Activated CD4-positive, alpha-beta memory T cell treated with anti-CD3 and anti-CD28 coated beads for 36 hours (primary cell): ENCODE measurements at regions not wholly inside any gene's neighbourhood (a gene's known extent, or its start where the extent isn't known, plus 50 kb on each side); places are given as distances from the start of the nearest gene placed in this dataset.

ENCODE experiments used
- CTCF ChIA-PET: fragments of 350-600 bp; sonication (Branson Sonifier 250); formaldehyde crosslinking; loops from one replicate; lab custom pipeline; 2021; ENCODE audit warnings: antibody characterized with exemption, inconsistent platforms; lab: Charles Lee
- POLR2A ChIA-PET: fragments of 350-600 bp; sonication (Branson Sonifier 250); formaldehyde crosslinking; loops from one replicate; lab custom pipeline; 2021; ENCODE audit warnings: antibody characterized with exemption; lab: Charles Lee
- DNase-seq: peaks from one replicate; pipeline ENCODE4 v3.0.0-alpha.2; 2020
- H3K27ac Mint-ChIP-seq: one replicate; pipeline ENCODE4 v1.8.0; 2021; ENCODE audit warnings: mixed read lengths
- H3K27me3 Mint-ChIP-seq: one replicate; pipeline ENCODE4 v1.8.0; 2021; ENCODE audit warnings: mixed read lengths
- H3K36me3 Mint-ChIP-seq: one replicate; pipeline ENCODE4 v1.8.0; 2021; ENCODE audit warnings: mixed read lengths
- H3K4me1 Mint-ChIP-seq: one replicate; pipeline ENCODE4 v1.8.0; 2021; ENCODE audit warnings: low read depth, mixed read lengths
- H3K4me3 Mint-ChIP-seq: one replicate; pipeline ENCODE4 v1.8.0; 2021; ENCODE audit warnings: mild to moderate bottlenecking, mixed read lengths
- H3K9me3 Mint-ChIP-seq: one replicate; pipeline ENCODE4 v1.8.0; 2021; ENCODE audit warnings: mixed read lengths
- intact Hi-C: fragments of 100-400 bp; cut with micrococcal nuclease; formaldehyde crosslinking; loops from one replicate; pipeline ENCODE4 v1.15.1; 2023

DNA sequence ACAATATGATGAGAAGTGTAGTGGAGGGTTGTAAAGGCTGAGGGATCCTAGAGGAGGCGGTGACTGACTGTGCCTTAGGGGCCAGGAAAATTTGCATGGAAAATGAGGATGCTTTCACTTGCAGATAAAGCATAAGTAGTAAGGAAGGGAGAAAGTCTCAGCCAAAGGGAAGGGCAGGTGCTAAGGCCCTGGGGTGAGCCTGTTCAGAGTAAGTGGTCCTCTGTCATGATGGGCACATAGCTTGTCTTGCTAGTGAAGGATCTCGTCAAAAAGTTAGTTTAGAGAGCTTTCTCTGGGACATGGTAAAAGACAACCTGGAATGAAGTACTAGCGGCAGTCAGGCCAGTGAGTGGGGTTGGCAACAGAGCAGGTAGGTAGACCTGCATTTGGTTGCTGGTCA is 75.4 kb upstream of the CPLX2 start:
- H3K27ac Mint-ChIP-seq, result peak overlapping the region; percentile 2
- POLR2A ChIA-PET, result no interaction called here
- DNase-seq, result no peak
- H3K36me3 Mint-ChIP-seq, result peaks cover 2% of the 10 kb centered on the region
- peaks cover 10% of the 10 kb centered on the region for H3K4me1 Mint-ChIP-seq
- CTCF ChIA-PET, result interaction anchor here (1.5 to 1.6 kb wide), 3 partner anchors 66 to 95 kb away, joined by 4 to 7 read pairs (median 4); no protein-coding TSS in a partner anchor
- intact Hi-C loops, result loop anchor here (2.0 kb wide), 1 partner anchor 75 kb away; the partner anchor contains the start of gene CPLX2
- H3K9me3 Mint-ChIP-seq, result no peaks in the 10 kb centered on the region
- peaks cover 60% of the 10 kb centered on the region for H3K27me3 Mint-ChIP-seq
- H3K4me3 Mint-ChIP-seq, result no peak overlapping the region

DNA sequence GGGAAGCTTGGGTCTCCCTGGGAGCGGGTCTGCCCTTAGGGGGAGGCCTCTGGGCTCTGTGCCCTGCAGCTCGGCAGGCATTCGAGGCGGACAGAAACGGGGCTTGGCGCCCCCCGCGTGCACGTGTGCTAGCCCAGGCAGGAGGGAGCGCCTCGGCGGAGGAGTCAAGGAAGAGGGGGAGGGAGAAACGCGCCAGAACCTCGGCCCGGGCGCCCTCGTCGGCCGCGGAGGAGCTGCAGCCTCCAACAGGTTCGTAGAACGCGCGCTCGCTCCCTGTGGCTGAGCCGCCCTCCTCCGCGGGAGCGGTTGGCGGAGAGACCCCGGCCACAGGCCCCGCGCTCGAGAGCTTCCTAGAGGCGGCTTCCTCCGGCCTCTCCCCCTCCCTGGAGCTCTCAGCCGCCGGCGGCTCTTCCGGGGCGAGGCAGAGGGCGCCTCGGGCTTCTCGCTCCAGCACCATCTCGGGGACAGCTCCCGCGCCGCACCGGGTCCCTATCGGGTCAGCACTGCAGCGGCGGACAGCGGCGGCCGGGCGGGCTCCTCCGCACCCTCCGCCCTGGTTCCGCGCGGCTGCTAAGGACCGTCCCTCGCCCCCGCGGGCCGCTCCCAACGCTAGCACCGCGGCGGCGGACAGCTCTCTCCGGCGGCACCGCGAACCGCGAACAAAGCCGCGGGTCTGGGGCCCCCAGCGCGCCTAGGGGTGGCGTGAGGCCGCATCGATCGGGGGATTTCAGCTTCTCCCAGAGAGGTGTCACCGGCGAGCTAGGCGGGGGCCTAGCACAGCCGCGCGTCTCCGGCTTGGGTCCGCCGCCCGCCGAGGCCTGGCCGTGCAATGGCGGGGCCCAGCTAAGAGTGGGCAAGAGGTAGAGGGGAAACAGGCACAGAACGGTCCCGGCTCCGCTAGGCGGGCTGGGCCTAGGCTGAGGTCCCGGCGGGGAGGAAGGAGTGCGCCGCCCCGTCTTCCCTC is 74.6 kb upstream of the CPLX2 start:
- no peak overlapping the region for H3K27ac Mint-ChIP-seq
- no peaks in the 10 kb centered on the region for H3K9me3 Mint-ChIP-seq
- peaks cover 10% of the 10 kb centered on the region for H3K4me1 Mint-ChIP-seq
- no peaks in the 10 kb centered on the region for H3K36me3 Mint-ChIP-seq
- ChIA-PET POLR2A (no interaction called here), CTCF (interaction anchor here (0.7 to 1.6 kb wide), 5 partner anchors 51 to 96 kb away, joined by 3 to 7 read pairs (median 4); no protein-coding TSS in a partner anchor)
- peak; percentile 90 for DNase-seq
- H3K4me3 Mint-ChIP-seq, result no peak overlapping the region
- peaks cover 65% of the 10 kb centered on the region for H3K27me3 Mint-ChIP-seq
- intact Hi-C loops, result loop anchor here (2.0 kb wide), 1 partner anchor 74 kb away; the partner anchor contains the start of gene CPLX2

GRCh38 chr5:175797521-175798038 is 73.8 kb upstream of the CPLX2 start:
- ChIA-PET CTCF (interaction anchor here (1.5 to 1.6 kb wide), 4 partner anchors 68 to 97 kb away, joined by 4 to 7 read pairs (median 4); no protein-coding TSS in a partner anchor), POLR2A (no interaction called here)
- intact Hi-C loops, result loop anchor here (2.0 kb wide), 1 partner anchor 73 kb away; the partner anchor contains the start of gene CPLX2
- peaks cover 10% of the 10 kb centered on the region for H3K4me1 Mint-ChIP-seq
- no peak overlapping the region for H3K27ac Mint-ChIP-seq
- H3K9me3 Mint-ChIP-seq, result no peaks in the 10 kb centered on the region
- no peak for DNase-seq
- H3K4me3 Mint-ChIP-seq, result no peak overlapping the region
- peaks cover 68% of the 10 kb centered on the region for H3K27me3 Mint-ChIP-seq
- no peaks in the 10 kb centered on the region for H3K36me3 Mint-ChIP-seq

GRCh38 chr5:175798626-175799025 is 72.8 kb upstream of the CPLX2 start:
- CTCF ChIA-PET, result interaction anchor here (1.0 to 1.1 kb wide), 2 partner anchors 97 to 334 kb away, joined by 3 read pairs; no protein-coding TSS in a partner anchor
- peaks cover 65% of the 10 kb centered on the region for H3K27me3 Mint-ChIP-seq
- DNase-seq, result no peak
- peaks cover 10% of the 10 kb centered on the region for H3K4me1 Mint-ChIP-seq
- POLR2A ChIA-PET, result no interaction called here
- intact Hi-C loops, result no loop called here
- no peaks in the 10 kb centered on the region for H3K9me3 Mint-ChIP-seq
- no peak overlapping the region for H3K4me3 Mint-ChIP-seq
- H3K36me3 Mint-ChIP-seq, result no peaks in the 10 kb centered on the region
- H3K27ac Mint-ChIP-seq, result no peak overlapping the region

DNA sequence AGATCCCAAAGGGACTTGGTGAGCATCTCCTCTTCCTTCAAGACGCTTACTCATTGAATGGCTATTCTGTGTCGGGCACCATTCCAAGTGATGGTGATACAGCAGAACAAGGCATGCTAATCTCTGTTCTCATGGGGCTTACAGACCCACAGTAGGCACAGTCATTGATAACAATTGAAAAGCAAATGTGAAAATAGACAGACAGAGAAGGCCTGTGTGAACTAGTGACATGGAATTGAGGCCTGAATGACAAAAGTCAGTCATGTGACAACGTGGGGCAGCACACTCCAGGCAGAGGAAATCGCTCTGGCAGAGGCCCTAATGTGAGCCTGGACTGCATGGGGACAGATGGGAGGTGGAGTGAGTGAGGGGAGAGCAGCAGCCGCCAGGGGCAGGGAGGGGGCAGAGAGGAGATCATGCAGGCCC is 70.7 kb upstream of the CPLX2 start:
- peaks cover 56% of the 10 kb centered on the region for H3K27me3 Mint-ChIP-seq
- ChIA-PET CTCF (no interaction called here), POLR2A (no interaction called here)
- no peak overlapping the region for H3K27ac Mint-ChIP-seq
- no peak overlapping the region for H3K4me3 Mint-ChIP-seq
- no peaks in the 10 kb centered on the region for H3K9me3 Mint-ChIP-seq
- no peak for DNase-seq
- intact Hi-C loops, result no loop called here
- no peaks in the 10 kb centered on the region for H3K36me3 Mint-ChIP-seq
- peaks cover 10% of the 10 kb centered on the region for H3K4me1 Mint-ChIP-seq

DNA sequence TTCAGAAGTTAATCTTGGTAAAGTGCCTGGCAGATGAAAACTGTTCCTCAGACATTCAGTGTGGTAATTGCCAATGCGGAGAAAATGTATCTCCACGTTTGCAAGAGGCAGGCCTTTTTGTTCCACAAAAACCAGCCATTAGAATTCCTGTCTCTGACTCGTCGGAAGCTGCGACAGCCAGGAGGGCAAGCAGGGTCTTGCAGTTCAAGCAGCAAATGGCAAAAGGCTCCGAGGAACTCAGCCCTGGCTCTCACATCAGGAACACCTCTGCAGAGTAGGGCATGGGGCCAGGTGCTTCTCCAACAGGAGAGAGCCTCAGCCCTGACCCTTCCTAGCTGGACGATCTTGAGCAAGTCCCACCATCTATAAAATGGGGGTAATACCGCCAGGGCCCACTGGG is 69.0 kb upstream of the CPLX2 start:
- Mint-ChIP-seq H3K9me3 (no peaks in the 10 kb centered on the region), H3K4me3 (no peak overlapping the region), H3K36me3 (no peaks in the 10 kb centered on the region), H3K4me1 (peaks cover 3% of the 10 kb centered on the region), H3K27ac (no peak overlapping the region), H3K27me3 (peaks cover 58% of the 10 kb centered on the region)
- DNase-seq, result no peak
- POLR2A ChIA-PET, result no interaction called here
- CTCF ChIA-PET, result no interaction called here
- intact Hi-C loops, result no loop called here

DNA sequence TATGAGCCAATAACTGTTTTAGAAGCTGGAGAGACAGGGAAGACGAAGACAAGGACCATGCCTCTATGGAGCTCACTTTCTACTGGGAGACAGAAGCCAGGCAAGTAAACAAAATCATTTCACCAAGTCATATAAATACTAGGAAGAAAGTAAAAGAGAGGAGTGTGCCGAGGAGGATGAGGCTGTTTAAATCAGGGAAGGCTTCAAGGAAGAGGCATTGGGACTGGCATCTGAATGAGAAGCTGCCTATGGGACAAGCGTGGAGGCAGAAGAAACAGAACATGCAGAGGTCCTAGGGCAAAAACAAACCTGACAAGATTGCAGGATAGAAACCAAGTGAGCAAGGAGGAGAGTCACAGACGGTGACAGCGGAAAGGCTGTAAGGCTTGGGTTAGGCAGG is 68.1 kb upstream of the CPLX2 start:
- peaks cover 55% of the 10 kb centered on the region for H3K27me3 Mint-ChIP-seq
- H3K4me1 Mint-ChIP-seq, result no peaks in the 10 kb centered on the region
- CTCF ChIA-PET, result no interaction called here
- H3K27ac Mint-ChIP-seq, result no peak overlapping the region
- no peak for DNase-seq
- no peaks in the 10 kb centered on the region for H3K36me3 Mint-ChIP-seq
- H3K4me3 Mint-ChIP-seq, result no peak overlapping the region
- intact Hi-C loops, result no loop called here
- no peaks in the 10 kb centered on the region for H3K9me3 Mint-ChIP-seq
- POLR2A ChIA-PET, result no interaction called here

GRCh38 chr5:175803736-175804454 is 67.5 kb upstream of the CPLX2 start:
- Mint-ChIP-seq H3K4me1 (no peaks in the 10 kb centered on the region), H3K36me3 (no peaks in the 10 kb centered on the region), H3K4me3 (no peak overlapping the region), H3K9me3 (no peaks in the 10 kb centered on the region), H3K27me3 (peaks cover 52% of the 10 kb centered on the region), H3K27ac (no peak overlapping the region)
- DNase-seq, result no peak
- intact Hi-C loops, result no loop called here
- ChIA-PET CTCF (no interaction called here), POLR2A (no interaction called here)

DNA sequence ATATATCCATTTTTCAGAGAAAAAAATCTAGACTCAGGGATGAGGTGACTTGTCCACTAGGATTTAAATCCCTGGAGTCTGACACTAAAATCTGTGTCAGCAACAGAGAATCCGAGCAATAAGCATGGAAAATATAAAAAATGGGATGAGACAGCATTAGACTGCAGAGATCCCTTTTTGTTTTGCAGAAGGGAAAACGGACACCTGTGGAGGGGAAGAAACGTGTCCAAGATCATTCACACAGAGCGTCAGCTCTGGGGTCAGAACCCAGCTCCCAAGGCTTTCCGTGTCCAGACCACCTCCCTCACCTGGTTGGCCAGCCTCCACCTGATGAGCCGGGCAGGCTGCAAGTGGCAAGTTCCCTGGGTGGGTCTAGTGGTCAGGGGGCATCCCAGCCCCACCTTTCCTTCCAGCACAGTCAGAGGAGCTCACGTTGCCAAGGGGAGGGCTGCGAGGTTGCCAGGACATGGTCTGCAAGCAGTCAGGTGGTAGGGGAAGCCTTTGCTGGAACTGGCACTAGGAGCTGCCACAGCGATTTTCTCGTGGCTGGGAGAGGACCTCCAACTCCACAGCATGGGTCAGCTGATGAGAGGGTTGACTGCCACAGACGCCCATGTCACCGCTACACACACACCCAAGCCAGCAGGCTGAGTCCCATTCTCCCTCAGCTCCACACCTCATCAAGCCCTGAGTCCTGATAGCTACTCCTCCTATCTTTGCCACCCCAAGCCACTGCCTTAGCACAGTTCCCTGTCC is 65.9 kb upstream of the CPLX2 start:
- Mint-ChIP-seq H3K36me3 (no peaks in the 10 kb centered on the region), H3K27ac (no peak overlapping the region), H3K27me3 (peaks cover 45% of the 10 kb centered on the region), H3K9me3 (no peaks in the 10 kb centered on the region), H3K4me1 (no peaks in the 10 kb centered on the region), H3K4me3 (no peak overlapping the region)
- POLR2A ChIA-PET, result no interaction called here
- intact Hi-C loops, result no loop called here
- no peak for DNase-seq
- CTCF ChIA-PET, result no interaction called here

- H3K4me1 Mint-ChIP-seq, result no peaks in the 10 kb centered on the region
- H3K36me3 Mint-ChIP-seq, result no peaks in the 10 kb centered on the region
- H3K4me3 Mint-ChIP-seq, result no peak overlapping the region
- ChIA-PET POLR2A (no interaction called here), CTCF (no interaction called here)
- H3K27ac Mint-ChIP-seq, result no peak overlapping the region
- no peaks in the 10 kb centered on the region for H3K9me3 Mint-ChIP-seq
- intact Hi-C loops, result no loop called here
- DNase-seq, result no peak
- H3K27me3 Mint-ChIP-seq, result peaks cover 36% of the 10 kb centered on the region
Observed at GRCh38 chr5:175808711-175809110, 62.7 kb upstream of the CPLX2 start.

- Mint-ChIP-seq H3K27me3 (peaks cover 33% of the 10 kb centered on the region), H3K9me3 (no peaks in the 10 kb centered on the region), H3K4me3 (no peak overlapping the region), H3K36me3 (no peaks in the 10 kb centered on the region), H3K4me1 (no peaks in the 10 kb centered on the region), H3K27ac (no peak overlapping the region)
- POLR2A ChIA-PET, result no interaction called here
- DNase-seq, result no peak
- CTCF ChIA-PET, result no interaction called here
- intact Hi-C loops, result no loop called here
Observed at GRCh38 chr5:175809531-175810121, 61.8 kb upstream of the CPLX2 start.
